Fibroblast of mammary gland (primary cell): ENCODE measurements at regions not wholly inside any gene's neighbourhood (a gene's known extent, or its start where the extent isn't known, plus 50 kb on each side); places are given as distances from the start of the nearest gene placed in this dataset.

Source experiments
- DNase-seq: peaks from one replicate; pipeline ENCODE4 v3.0.0-alpha.2; 2010; ENCODE audit warnings: low read depth
- H3K4me3 ChIP-seq: 2 replicates; pipeline ENCODE4 v1.5.1; 2011; ENCODE audit warnings: low read depth, mild to moderate bottlenecking, low read length, moderate library complexity; ENCODE audit not compliant: control insufficient read depth
- TF ChIP-seq, protein P1 (sequence below): conservative IDR thresholded peaks from 2 replicates; pipeline ENCODE4 v1.5.1; 2011; ENCODE audit warnings: low read depth, low read length, inconsistent platforms; ENCODE audit not compliant: control insufficient read depth, insufficient read depth

GRCh38 chr17:77299256-77300015, 158.7 kb downstream of the SEC14L1 start:
- no peak for DNase-seq
- H3K4me3 ChIP-seq: no peak overlapping the region
- TF ChIP-seq, protein P1, sequence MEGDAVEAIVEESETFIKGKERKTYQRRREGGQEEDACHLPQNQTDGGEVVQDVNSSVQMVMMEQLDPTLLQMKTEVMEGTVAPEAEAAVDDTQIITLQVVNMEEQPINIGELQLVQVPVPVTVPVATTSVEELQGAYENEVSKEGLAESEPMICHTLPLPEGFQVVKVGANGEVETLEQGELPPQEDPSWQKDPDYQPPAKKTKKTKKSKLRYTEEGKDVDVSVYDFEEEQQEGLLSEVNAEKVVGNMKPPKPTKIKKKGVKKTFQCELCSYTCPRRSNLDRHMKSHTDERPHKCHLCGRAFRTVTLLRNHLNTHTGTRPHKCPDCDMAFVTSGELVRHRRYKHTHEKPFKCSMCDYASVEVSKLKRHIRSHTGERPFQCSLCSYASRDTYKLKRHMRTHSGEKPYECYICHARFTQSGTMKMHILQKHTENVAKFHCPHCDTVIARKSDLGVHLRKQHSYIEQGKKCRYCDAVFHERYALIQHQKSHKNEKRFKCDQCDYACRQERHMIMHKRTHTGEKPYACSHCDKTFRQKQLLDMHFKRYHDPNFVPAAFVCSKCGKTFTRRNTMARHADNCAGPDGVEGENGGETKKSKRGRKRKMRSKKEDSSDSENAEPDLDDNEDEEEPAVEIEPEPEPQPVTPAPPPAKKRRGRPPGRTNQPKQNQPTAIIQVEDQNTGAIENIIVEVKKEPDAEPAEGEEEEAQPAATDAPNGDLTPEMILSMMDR: no peak

GRCh38 chr17:77300016-77300686, 159.4 kb downstream of the SEC14L1 start:
- H3K4me3 ChIP-seq: no peak overlapping the region
- no peak for DNase-seq
- TF ChIP-seq, protein P1: no peak

DNA sequence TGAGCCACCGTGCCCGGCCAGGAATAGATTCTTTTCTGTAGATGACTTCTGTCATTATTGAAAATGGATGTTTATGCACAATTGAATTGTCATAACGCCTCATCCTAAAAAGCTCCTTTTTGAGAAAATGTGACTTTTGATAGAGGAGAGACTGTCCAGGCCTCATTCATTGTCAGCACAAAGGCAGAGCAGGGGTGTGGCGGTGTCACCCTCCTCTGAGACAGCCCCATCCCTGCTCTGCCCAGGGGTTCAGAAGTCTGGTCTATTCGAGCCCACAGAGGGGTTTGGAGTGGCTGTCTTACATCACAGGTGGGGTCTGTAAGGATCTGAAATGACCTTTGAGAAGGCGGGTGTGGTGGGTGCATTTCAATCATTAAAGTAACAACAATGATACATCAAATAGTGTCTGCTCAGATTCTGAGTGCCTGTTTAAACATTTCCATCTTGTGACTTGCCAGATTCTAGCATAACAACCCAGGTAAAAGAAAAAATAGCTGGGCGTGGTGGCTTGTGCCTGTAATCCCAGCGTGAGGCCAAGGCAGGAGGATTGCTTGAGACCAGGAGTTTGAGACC, 161.0 kb downstream of the SEC14L1 start:
- H3K4me3 ChIP-seq: no peak overlapping the region
- no peak for DNase-seq
- TF ChIP-seq, protein P1: no peak

GRCh38 chr17:77302682-77303081, 161.9 kb downstream of the SEC14L1 start:
- TF ChIP-seq, protein P1: no peak
- no peak for DNase-seq
- H3K4me3 ChIP-seq: no peak overlapping the region

GRCh38 chr17:77303620-77304019, 162.9 kb downstream of the SEC14L1 start:
- H3K4me3 ChIP-seq: no peak overlapping the region
- peak; percentile 72 for DNase-seq
- TF ChIP-seq, protein P1: no peak

- TF ChIP-seq, protein P1: no peak
- no peak for DNase-seq
- no peak overlapping the region for H3K4me3 ChIP-seq
Measured at GRCh38 chr17:77304051-77304745, 163.4 kb downstream of the SEC14L1 start.
